Esophagus squamous epithelium (tissue), 4 donors: ENCODE measurements at regions not wholly inside any gene's neighbourhood (a gene's known extent, or its start where the extent isn't known, plus 50 kb on each side); places are given as distances from the start of the nearest gene placed in this dataset.

Source experiments
- CTCF ChIP-seq, 6 experiments: fragments of 450-650 bp in 4 of 6; fragments of 200-600 bp in 2 of 6; sonication (generic) in 2 of 6; IDR thresholded peaks; one replicate each; pipeline ENCODE4 v1.5.1; 2016 to 2019; ENCODE audit warnings: antibody characterized with exemption in 6 of 6, mild to moderate bottlenecking in 4 of 6, moderate library complexity in 4 of 6
- POLR2A ChIP-seq, 4 donors: fragments of 450-650 bp; IDR thresholded peaks; one replicate each; pipeline ENCODE4 v1.6.1; 2017; ENCODE audit warnings: antibody characterized with exemption in 4 of 4, mild to moderate bottlenecking in 4 of 4, moderate library complexity in 3 of 4

GRCh38 chr5:87803352-87803751 lies 390.6 kb upstream of the CCNH start:
- TF ChIP-seq POLR2A (IDR thresholded peaks at IDR 0.05) (no peak), CTCF (IDR thresholded peaks at IDR 0.05) (no peak)
